T-cell (primary cell): ENCODE measurements at regions not wholly inside any gene's neighbourhood (a gene's known extent, or its start where the extent isn't known, plus 50 kb on each side); places are given as distances from the start of the nearest gene placed in this dataset.
"Not testable (repeated sequence)": the region's sequence is repeated elsewhere in the genome, so short reads cannot be mapped to it uniquely, and the experiment has no call there.

Experiments
- ATAC-seq, 4 experiments: fragments of 200-7000 bp in 3 of 4; fragments of 150-1000 bp in 1 of 4; cut with Tn5 transposase; replicated peaks in 1 of 4; 1 replicate in 3 of 4; 2 replicates in 1 of 4; pipeline ENCODE4 v1.10.0; 2021; ENCODE audit warnings: moderate library complexity in 3 of 4, mild to moderate bottlenecking in 2 of 4, moderate number of reproducible peaks in 1 of 4
- CTCF ChIA-PET, 2 donors: fragments of 300-600 bp; sonication (Branson Sonifier 250); formaldehyde crosslinking; loops; one replicate each; lab custom pipeline; 2022; ENCODE audit warnings: antibody characterized with exemption in 2 of 2; lab: Charles Lee
- POLR2A ChIA-PET, 2 donors: fragments of 300-600 bp; sonication (Branson Sonifier 250); formaldehyde crosslinking; loops; one replicate each; lab custom pipeline; 2022; ENCODE audit warnings: antibody characterized with exemption in 2 of 2; lab: Charles Lee
- DNase-seq, 35 experiments: peaks; one replicate each; pipeline versions ENCODE4 v3.0.0 to v3.0.0-alpha.2; 2013 to 2023
- H3K27ac ChIP-seq: one replicate; pipeline ENCODE4 v1.5.1; 2013; ENCODE audit warnings: low read length
- H3K27me3 ChIP-seq, 2 experiments: replicated peaks in 1 of 2; 1 replicate in 1 of 2; 2 replicates in 1 of 2; pipeline versions ENCODE4 v1.6.1 to v1.7.0; 2013; ENCODE audit warnings: low read length in 1 of 2, mixed read lengths in 1 of 2; ENCODE audit not compliant: control insufficient read depth in 2 of 2, insufficient read depth in 2 of 2; ENCODE audit errors: extremely low read depth in 1 of 2
- H3K36me3 ChIP-seq, 2 donors: 1 replicate in 1 of 2; 2 replicates in 1 of 2; pipeline versions ENCODE4 v1.6.1 to v1.7.0; 2013; ENCODE audit warnings: low read length in 1 of 2; ENCODE audit not compliant: control insufficient read depth in 2 of 2, insufficient read depth in 1 of 2; ENCODE audit errors: extremely low read depth in 1 of 2
- H3K4me1 ChIP-seq, 2 experiments: 1 replicate in 1 of 2; 2 replicates in 1 of 2; pipeline versions ENCODE4 v1.6.1 to v1.7.0; 2013; ENCODE audit warnings: low read length in 2 of 2, mixed read lengths in 1 of 2; ENCODE audit not compliant: insufficient read depth in 2 of 2, control insufficient read depth in 1 of 2; ENCODE audit errors: extremely low read depth in 1 of 2
- H3K4me3 ChIP-seq, 2 donors: 1 replicate in 1 of 2; 2 replicates in 1 of 2; pipeline versions ENCODE4 v1.5.1 to v1.7.0; 2013; ENCODE audit warnings: mild to moderate bottlenecking in 2 of 2, low read length in 1 of 2, moderate library complexity in 1 of 2; ENCODE audit not compliant: control insufficient read depth in 1 of 2; ENCODE audit errors: extremely low read depth in 1 of 2
- H3K9me3 ChIP-seq: 2 replicates; pipeline ENCODE4 v1.7.0; 2013
- H3K27ac Mint-ChIP-seq, 2 donors: one replicate each; pipeline ENCODE4 v1.8.0; 2020 to 2021; ENCODE audit warnings: mild to moderate bottlenecking in 2 of 2, mixed read lengths in 2 of 2
- H3K27me3 Mint-ChIP-seq, 2 donors: one replicate each; pipeline ENCODE4 v1.8.0; 2021 to 2022; ENCODE audit warnings: mixed read lengths in 2 of 2
- H3K36me3 Mint-ChIP-seq: one replicate; pipeline ENCODE4 v1.8.0; 2021; ENCODE audit warnings: mixed read lengths
- H3K4me1 Mint-ChIP-seq, 3 donors: one replicate each; pipeline ENCODE4 v1.8.0; 2020 to 2022; ENCODE audit warnings: mixed read lengths in 3 of 3, mild to moderate bottlenecking in 1 of 3
- H3K4me3 Mint-ChIP-seq, 3 donors: one replicate each; pipeline ENCODE4 v1.8.0; 2020 to 2022; ENCODE audit warnings: mild to moderate bottlenecking in 3 of 3, mixed read lengths in 3 of 3, moderate library complexity in 3 of 3
- H3K9me3 Mint-ChIP-seq, 3 donors: one replicate each; pipeline ENCODE4 v1.8.0; 2020 to 2022; ENCODE audit warnings: mixed read lengths in 3 of 3
- WGBS: methylation state at CpG from one replicate; pipeline ENCODE4 v1.1.5; 2013; ENCODE audit warnings: missing lambda C conversion rate; ENCODE audit not compliant: insufficient coverage; 5-methylcytosine and 5-hydroxymethylcytosine counted together

- H3K36me3 Mint-ChIP-seq: no peaks in the 10 kb centered on the region
- Histone ChIP-seq H3K36me3 (no peaks in the 10 kb centered on the region), H3K9me3 (no peaks in the 10 kb centered on the region), H3K27ac (no peak overlapping the region), H3K27me3 (peaks cover 0 to 10% of the 10 kb centered on the region in 2 experiments), H3K4me3 (no peak overlapping the region), H3K4me1 (no peaks in the 10 kb centered on the region)
- WGBS: no CpG with 5 or more reads among the region's 4 CpGs
- H3K4me1 Mint-ChIP-seq: no peaks in the 10 kb centered on the region
- H3K9me3 Mint-ChIP-seq: peaks cover 0 to 6% (median 0%) of the 10 kb centered on the region in 3 donors
- no peak overlapping the region for H3K27ac Mint-ChIP-seq
- peaks cover 4 to 17% of the 10 kb centered on the region in 2 donors for H3K27me3 Mint-ChIP-seq
- H3K4me3 Mint-ChIP-seq: no peak overlapping the region
- ChIA-PET POLR2A (no interaction called here), CTCF (interaction anchor here in 1 of 2 donors (0.6 kb wide), 1 partner anchor 764 kb away, joined by 5 read pairs; no protein-coding TSS in a partner anchor)
- no peak for DNase-seq
- no peak for ATAC-seq
Measured at GRCh38 chr12:131463174-131463573, 247.7 kb upstream of the SFSWAP start.

- CTCF ChIA-PET: no interaction called here
- POLR2A ChIA-PET: interaction anchor here in 1 of 2 donors (0.7 kb wide), 1 partner anchor 608 kb away, joined by 3 read pairs; no protein-coding TSS in a partner anchor
- H3K27ac Mint-ChIP-seq: no peak overlapping the region
- no peak overlapping the region for H3K27ac ChIP-seq
- H3K9me3 ChIP-seq: no peaks in the 10 kb centered on the region
- no peak overlapping the region for H3K4me3 ChIP-seq
- no peaks in the 10 kb centered on the region for H3K4me1 ChIP-seq
- no peak for DNase-seq
- H3K4me1 Mint-ChIP-seq: no peaks in the 10 kb centered on the region
- H3K27me3 Mint-ChIP-seq: peaks cover 4 to 10% of the 10 kb centered on the region in 2 donors
- peaks cover 0 to 12% of the 10 kb centered on the region in 2 experiments for H3K27me3 ChIP-seq
- no peaks in the 10 kb centered on the region for H3K36me3 ChIP-seq
- H3K36me3 Mint-ChIP-seq: no peaks in the 10 kb centered on the region
- H3K9me3 Mint-ChIP-seq: peaks cover 0 to 6% (median 0%) of the 10 kb centered on the region in 3 donors
- H3K4me3 Mint-ChIP-seq: no peak overlapping the region
- no CpG with 5 or more reads among the region's 1 CpG for WGBS
- ATAC-seq: no peak
Measured at GRCh38 chr12:131464081-131464480, 246.8 kb upstream of the SFSWAP start.

- 78% methylated on average over 4 of the region's 5 CpGs for WGBS
- CTCF ChIA-PET: no interaction called here
Measured at GRCh38 chr12:131466306-131466705, 244.6 kb upstream of the SFSWAP start.

GRCh38 chr12:131466932-131467331 lies 244.0 kb upstream of the SFSWAP start:
- Mint-ChIP-seq H3K9me3 (peaks cover 0 to 4% (median 0%) of the 10 kb centered on the region in 3 donors), H3K27me3 (peaks cover 4% of the 10 kb centered on the region in 2 donors), H3K4me1 (no peaks in the 10 kb centered on the region), H3K4me3 (no peak overlapping the region), H3K27ac (no peak overlapping the region), H3K36me3 (no peaks in the 10 kb centered on the region)
- H3K36me3 ChIP-seq: no peaks in the 10 kb centered on the region
- no peak for DNase-seq
- whole genome bisulfite sequencing: 100% methylated on average over 2 of the region's 4 CpGs
- H3K4me3 ChIP-seq: no peak overlapping the region
- H3K27ac ChIP-seq: no peak overlapping the region
- no peaks in the 10 kb centered on the region for H3K4me1 ChIP-seq
- ATAC-seq: no peak
- CTCF ChIA-PET: no interaction called here
- no peaks in the 10 kb centered on the region for H3K9me3 ChIP-seq
- peaks cover 0 to 9% of the 10 kb centered on the region in 2 experiments for H3K27me3 ChIP-seq
- POLR2A ChIA-PET: no interaction called here

More at GRCh38 chr12:131466306-131466705, 244.6 kb upstream of the SFSWAP start:
- Mint-ChIP-seq H3K27me3 (peaks cover 4% of the 10 kb centered on the region in 2 donors), H3K36me3 (no peaks in the 10 kb centered on the region), H3K4me1 (no peaks in the 10 kb centered on the region), H3K4me3 (no peak overlapping the region), H3K27ac (no peak overlapping the region), H3K9me3 (peaks cover 0 to 6% (median 0%) of the 10 kb centered on the region in 3 donors)
- DNase-seq (no peak), ATAC-seq (no peak)
- H3K4me1 ChIP-seq: no peaks in the 10 kb centered on the region
- H3K36me3 ChIP-seq: no peaks in the 10 kb centered on the region
- no peak overlapping the region for H3K4me3 ChIP-seq
- no peaks in the 10 kb centered on the region for H3K9me3 ChIP-seq
- H3K27me3 ChIP-seq: peaks cover 0 to 7% of the 10 kb centered on the region in 2 experiments
- no peak overlapping the region for H3K27ac ChIP-seq
- POLR2A ChIA-PET: no interaction called here

- H3K4me1 Mint-ChIP-seq: no peaks in the 10 kb centered on the region
- Histone ChIP-seq H3K4me3 (no peak overlapping the region), H3K27me3 (peaks cover 0 to 18% of the 10 kb centered on the region in 2 experiments), H3K36me3 (no peaks in the 10 kb centered on the region), H3K27ac (no peak overlapping the region), H3K9me3 (no peaks in the 10 kb centered on the region), H3K4me1 (no peaks in the 10 kb centered on the region)
- WGBS: 77% methylated on average over 3 of the region's 5 CpGs
- DNase-seq: no peak
- no peaks in the 10 kb centered on the region for H3K36me3 Mint-ChIP-seq
- peaks cover 0 to 4% of the 10 kb centered on the region in 2 donors for H3K27me3 Mint-ChIP-seq
- no peak for ATAC-seq
- CTCF ChIA-PET: no interaction called here
- H3K9me3 Mint-ChIP-seq: no peaks in the 10 kb centered on the region
- H3K4me3 Mint-ChIP-seq: no peak overlapping the region
- no peak overlapping the region for H3K27ac Mint-ChIP-seq
- POLR2A ChIA-PET: no interaction called here
Measured at GRCh38 chr12:131468206-131468605, 242.7 kb upstream of the SFSWAP start.

GRCh38 chr12:131469945-131470344 lies 240.9 kb upstream of the SFSWAP start:
- DNase-seq, H3K27me3 Mint-ChIP-seq, H3K36me3 Mint-ChIP-seq, H3K4me3 ChIP-seq, H3K27ac ChIP-seq, ATAC-seq, H3K9me3 ChIP-seq, H3K36me3 ChIP-seq, H3K9me3 Mint-ChIP-seq, H3K4me1 Mint-ChIP-seq, H3K4me1 ChIP-seq, H3K4me3 Mint-ChIP-seq, POLR2A ChIA-PET, H3K27ac Mint-ChIP-seq, CTCF ChIA-PET: not testable (repeated sequence)
- peaks cover 0 to 24% of the 10 kb centered on the region in 2 experiments for H3K27me3 ChIP-seq
- no CpG with 5 or more reads among the region's 10 CpGs for WGBS
